HL-60 (cell line): ENCODE measurements at regions not wholly inside any gene's neighbourhood (a gene's known extent, or its start where the extent isn't known, plus 50 kb on each side); places are given as distances from the start of the nearest gene placed in this dataset.

Experiments
- CTCF ChIP-seq: IDR thresholded peaks from one replicate; pipeline ENCODE4 v1.5.1; 2011; ENCODE audit warnings: low read length, control low read depth, inconsistent platforms; ENCODE audit not compliant: insufficient read depth
- GABPA ChIP-seq: IDR thresholded peaks from 2 replicates; pipeline ENCODE4 v1.6.1; 2012; ENCODE audit warnings: low read depth
- POLR2AphosphoS5 ChIP-seq: IDR thresholded peaks from 2 replicates; pipeline ENCODE4 v1.6.1; 2012; ENCODE audit warnings: low read depth

GRCh38 chr9:106039151-106039935, 345.0 kb downstream of the TMEM38B start:
- TF ChIP-seq CTCF (no peak), GABPA (no peak), POLR2AphosphoS5 (no peak)
